ENCODE measurements at regions not wholly inside any gene's neighbourhood (a gene's known extent, or its start where the extent isn't known, plus 50 kb on each side); places are given as distances from the start of the nearest gene placed in this dataset.
A peak's percentile ranks its signal among the peaks of the same experiment; 100 is the strongest.

GRCh38 chrX:103158317-103158621 lies 56.6 kb upstream of the BEX4 start:
- H3K4me3 Mint-ChIP-seq: no peak overlapping the region
- Histone ChIP-seq H3K4me1 (ENCODE audit: control insufficient read depth in 1 of 2, extremely low read depth in 1 of 2, insufficient read depth in 2 of 2, low read length in 2 of 2) (no peaks in the 10 kb centered on the region), H3K27ac (ENCODE audit: low read length) (no peak overlapping the region), H3K27me3 (replicated peaks in 1 of 2; ENCODE audit: control insufficient read depth in 2 of 2, extremely low read depth in 1 of 2, insufficient read depth in 2 of 2, low read length in 1 of 2) (peaks cover 0 to 2% of the 10 kb centered on the region in 2 experiments), H3K36me3 (ENCODE audit: control insufficient read depth in 2 of 2, extremely low read depth in 1 of 2, insufficient read depth in 1 of 2, low read length in 1 of 2) (no peaks in the 10 kb centered on the region), H3K9me3 (no peaks in the 10 kb centered on the region), H3K4me3 (ENCODE audit: control insufficient read depth in 1 of 2, extremely low read depth in 1 of 2, low read length in 1 of 2) (no peak overlapping the region)
- no peak overlapping the region for H3K27ac Mint-ChIP-seq
- POLR2A ChIA-PET: no interaction called here
- no peaks in the 10 kb centered on the region for H3K36me3 Mint-ChIP-seq
- ATAC-seq (replicated peaks in 1 of 4) (no peak), DNase-seq (no peak)
- no peaks in the 10 kb centered on the region for H3K9me3 Mint-ChIP-seq
- WGBS (ENCODE audit: insufficient coverage): no CpG with 5 or more reads among the region's 4 CpGs
- CTCF ChIA-PET: interaction anchor here in 1 of 2 donors (0.6 kb wide), 1 partner anchor 69 kb away, joined by 3 read pairs; no protein-coding TSS in a partner anchor
- H3K27me3 Mint-ChIP-seq: peaks cover 0 to 5% of the 10 kb centered on the region in 2 donors
- peaks cover 0 to 2% (median 2%) of the 10 kb centered on the region in 3 donors for H3K4me1 Mint-ChIP-seq

GRCh38 chrX:103157496-103158316 lies 57.2 kb upstream of the BEX4 start:
- CTCF ChIA-PET: interaction anchor here in 1 of 2 donors (0.6 kb wide), 1 partner anchor 68 kb away, joined by 3 read pairs; no protein-coding TSS in a partner anchor
- no CpG with 5 or more reads among the region's 2 CpGs for WGBS (ENCODE audit: insufficient coverage)
- no peak overlapping the region for H3K4me3 ChIP-seq (ENCODE audit: control insufficient read depth in 1 of 2, extremely low read depth in 1 of 2, low read length in 1 of 2)

GRCh38 chrX:103155201-103155600 lies 59.7 kb upstream of the BEX4 start:
- CTCF ChIA-PET: no interaction called here
- Mint-ChIP-seq H3K4me3 (no peak overlapping the region), H3K9me3 (no peaks in the 10 kb centered on the region), H3K27ac (no peak overlapping the region), H3K27me3 (peaks cover 1 to 10% of the 10 kb centered on the region in 2 donors), H3K36me3 (no peaks in the 10 kb centered on the region), H3K4me1 (peaks cover 0 to 4% (median 2%) of the 10 kb centered on the region in 3 donors)
- no peak overlapping the region for H3K27ac ChIP-seq (ENCODE audit: low read length)
- no peaks in the 10 kb centered on the region for H3K4me1 ChIP-seq (ENCODE audit: control insufficient read depth in 1 of 2, extremely low read depth in 1 of 2, insufficient read depth in 2 of 2, low read length in 2 of 2)
- no peaks in the 10 kb centered on the region for H3K36me3 ChIP-seq (ENCODE audit: control insufficient read depth in 2 of 2, extremely low read depth in 1 of 2, insufficient read depth in 1 of 2, low read length in 1 of 2)
- ATAC-seq (replicated peaks in 1 of 4): no peak
- no peak overlapping the region for H3K4me3 ChIP-seq (ENCODE audit: control insufficient read depth in 1 of 2, extremely low read depth in 1 of 2, low read length in 1 of 2)
- POLR2A ChIA-PET: no interaction called here
- no peak for DNase-seq
- whole genome bisulfite sequencing (ENCODE audit: insufficient coverage): no CpG with 5 or more reads among the region's 1 CpG
- H3K27me3 ChIP-seq (replicated peaks in 1 of 2; ENCODE audit: control insufficient read depth in 2 of 2, extremely low read depth in 1 of 2, insufficient read depth in 2 of 2, low read length in 1 of 2): no peaks in the 10 kb centered on the region
- H3K9me3 ChIP-seq: no peaks in the 10 kb centered on the region

More at GRCh38 chrX:103157496-103158316, 57.2 kb upstream of the BEX4 start:
- H3K27me3 Mint-ChIP-seq: peaks cover 0 to 5% of the 10 kb centered on the region in 2 donors
- H3K4me1 Mint-ChIP-seq: peaks cover 0 to 2% (median 2%) of the 10 kb centered on the region in 3 donors
- peak in 5 of 35 experiments; percentile 0 to 23 (median 1) for DNase-seq
- no peak overlapping the region for H3K27ac ChIP-seq (ENCODE audit: low read length)
- H3K27me3 ChIP-seq (replicated peaks in 1 of 2; ENCODE audit: control insufficient read depth in 2 of 2, extremely low read depth in 1 of 2, insufficient read depth in 2 of 2, low read length in 1 of 2): peaks cover 0 to 2% of the 10 kb centered on the region in 2 experiments
- H3K4me1 ChIP-seq (ENCODE audit: control insufficient read depth in 1 of 2, extremely low read depth in 1 of 2, insufficient read depth in 2 of 2, low read length in 2 of 2): no peaks in the 10 kb centered on the region
- no peaks in the 10 kb centered on the region for H3K36me3 Mint-ChIP-seq
- no peak overlapping the region for H3K27ac Mint-ChIP-seq
- no peaks in the 10 kb centered on the region for H3K9me3 Mint-ChIP-seq
- H3K4me3 Mint-ChIP-seq: no peak overlapping the region
- POLR2A ChIA-PET: no interaction called here
- ATAC-seq (replicated peaks in 1 of 4): no peak
- H3K36me3 ChIP-seq (ENCODE audit: control insufficient read depth in 2 of 2, extremely low read depth in 1 of 2, insufficient read depth in 1 of 2, low read length in 1 of 2): no peaks in the 10 kb centered on the region
- H3K9me3 ChIP-seq: no peaks in the 10 kb centered on the region

GRCh38 chrX:103153661-103154060 lies 60.7 kb upstream of the NXF3 start:
- Mint-ChIP-seq H3K27ac (no peak overlapping the region), H3K4me1 (peaks cover 0 to 4% (median 2%) of the 10 kb centered on the region in 3 donors), H3K4me3 (no peak overlapping the region), H3K36me3 (no peaks in the 10 kb centered on the region), H3K27me3 (peaks cover 4 to 15% of the 10 kb centered on the region in 2 donors), H3K9me3 (no peaks in the 10 kb centered on the region)
- Histone ChIP-seq H3K9me3 (no peaks in the 10 kb centered on the region), H3K27ac (ENCODE audit: low read length) (no peak overlapping the region), H3K36me3 (ENCODE audit: control insufficient read depth in 2 of 2, extremely low read depth in 1 of 2, insufficient read depth in 1 of 2, low read length in 1 of 2) (no peaks in the 10 kb centered on the region), H3K27me3 (replicated peaks in 1 of 2; ENCODE audit: control insufficient read depth in 2 of 2, extremely low read depth in 1 of 2, insufficient read depth in 2 of 2, low read length in 1 of 2) (peaks cover 0 to 2% of the 10 kb centered on the region in 2 experiments), H3K4me1 (ENCODE audit: control insufficient read depth in 1 of 2, extremely low read depth in 1 of 2, insufficient read depth in 2 of 2, low read length in 2 of 2) (no peaks in the 10 kb centered on the region), H3K4me3 (ENCODE audit: control insufficient read depth in 1 of 2, extremely low read depth in 1 of 2, low read length in 1 of 2) (no peak overlapping the region)
- DNase-seq (no peak), ATAC-seq (replicated peaks in 1 of 4) (no peak)
- CTCF ChIA-PET: no interaction called here
- WGBS (ENCODE audit: insufficient coverage): no CpG with 5 or more reads among the region's 2 CpGs
- POLR2A ChIA-PET: no interaction called here

- Mint-ChIP-seq H3K27ac (no peak overlapping the region), H3K27me3 (peaks cover 4 to 31% of the 10 kb centered on the region in 2 donors), H3K36me3 (no peaks in the 10 kb centered on the region), H3K4me3 (no peak overlapping the region), H3K9me3 (no peaks in the 10 kb centered on the region), H3K4me1 (peaks cover 0 to 1% (median 0%) of the 10 kb centered on the region in 3 donors)
- CTCF ChIA-PET: no interaction called here
- no peaks in the 10 kb centered on the region for H3K36me3 ChIP-seq (ENCODE audit: control insufficient read depth in 2 of 2, extremely low read depth in 1 of 2, insufficient read depth in 1 of 2, low read length in 1 of 2)
- H3K27ac ChIP-seq (ENCODE audit: low read length): no peak overlapping the region
- POLR2A ChIA-PET: no interaction called here
- no peaks in the 10 kb centered on the region for H3K9me3 ChIP-seq
- WGBS (ENCODE audit: insufficient coverage): no CpG with 5 or more reads among the region's 3 CpGs
- peaks cover 0 to 2% of the 10 kb centered on the region in 2 experiments for H3K27me3 ChIP-seq (replicated peaks in 1 of 2; ENCODE audit: control insufficient read depth in 2 of 2, extremely low read depth in 1 of 2, insufficient read depth in 2 of 2, low read length in 1 of 2)
- DNase-seq: no peak
- ATAC-seq (replicated peaks in 1 of 4): no peak
- H3K4me3 ChIP-seq (ENCODE audit: control insufficient read depth in 1 of 2, extremely low read depth in 1 of 2, low read length in 1 of 2): no peak overlapping the region
- no peaks in the 10 kb centered on the region for H3K4me1 ChIP-seq (ENCODE audit: control insufficient read depth in 1 of 2, extremely low read depth in 1 of 2, insufficient read depth in 2 of 2, low read length in 2 of 2)
Measured at GRCh38 chrX:103151799-103152198, 58.9 kb upstream of the NXF3 start.

- H3K27ac Mint-ChIP-seq: no peak overlapping the region
- H3K27me3 Mint-ChIP-seq: peaks cover 4 to 27% of the 10 kb centered on the region in 2 donors
- ATAC-seq (replicated peaks in 1 of 4) (no peak), DNase-seq (no peak)
- H3K4me1 Mint-ChIP-seq: peaks cover 0 to 1% (median 0%) of the 10 kb centered on the region in 3 donors
- H3K9me3 Mint-ChIP-seq: no peaks in the 10 kb centered on the region
- CTCF ChIA-PET: no interaction called here
- Histone ChIP-seq H3K27ac (ENCODE audit: low read length) (no peak overlapping the region), H3K4me3 (ENCODE audit: control insufficient read depth in 1 of 2, extremely low read depth in 1 of 2, low read length in 1 of 2) (no peak overlapping the region), H3K27me3 (replicated peaks in 1 of 2; ENCODE audit: control insufficient read depth in 2 of 2, extremely low read depth in 1 of 2, insufficient read depth in 2 of 2, low read length in 1 of 2) (peaks cover 0 to 2% of the 10 kb centered on the region in 2 experiments), H3K4me1 (ENCODE audit: control insufficient read depth in 1 of 2, extremely low read depth in 1 of 2, insufficient read depth in 2 of 2, low read length in 2 of 2) (no peaks in the 10 kb centered on the region), H3K9me3 (no peaks in the 10 kb centered on the region), H3K36me3 (ENCODE audit: control insufficient read depth in 2 of 2, extremely low read depth in 1 of 2, insufficient read depth in 1 of 2, low read length in 1 of 2) (no peaks in the 10 kb centered on the region)
- POLR2A ChIA-PET: no interaction called here
- no peaks in the 10 kb centered on the region for H3K36me3 Mint-ChIP-seq
- H3K4me3 Mint-ChIP-seq: no peak overlapping the region
Measured at GRCh38 chrX:103149652-103150051, 56.7 kb upstream of the NXF3 start.
